Right kidney (tissue), 1 donor: ENCODE measurements at regions not wholly inside any gene's neighbourhood (a gene's known extent, or its start where the extent isn't known, plus 50 kb on each side); places are given as distances from the start of the nearest gene placed in this dataset.
"Not testable (repeated sequence)": the region's sequence is repeated elsewhere in the genome, so short reads cannot be mapped to it uniquely, and the experiment has no call there.

Source experiments
- DNase-seq: peaks from one replicate; pipeline ENCODE4 v3.0.0-alpha.2; 2016

- no peak for DNase-seq
Measured at GRCh38 chr1:189131576-189131975, 1346.1 kb downstream of the BRINP3 start.

- DNase-seq = not testable (repeated sequence)
Measured at GRCh38 chr1:189139748-189140147, 1337.9 kb downstream of the BRINP3 start.

GRCh38 chr1:189141056-189141455, 1336.6 kb downstream of the BRINP3 start:
- no peak for DNase-seq

- DNase-seq = no peak
Measured at GRCh38 chr1:189149547-189150375, 1327.9 kb downstream of the BRINP3 start.

- DNase-seq = no peak
Measured at GRCh38 chr1:189150624-189151023, 1327.0 kb downstream of the BRINP3 start.

GRCh38 chr1:189151361-189151760, 1326.3 kb downstream of the BRINP3 start:
- no peak for DNase-seq

GRCh38 chr1:189152685-189153084, 1325.0 kb downstream of the BRINP3 start:
- no peak for DNase-seq

GRCh38 chr1:189158155-189158554, 1319.5 kb downstream of the BRINP3 start:
- no peak for DNase-seq

- DNase-seq = no peak
Measured at GRCh38 chr1:189175889-189176288, 1301.8 kb downstream of the BRINP3 start.

GRCh38 chr1:189180057-189180456, 1297.6 kb downstream of the BRINP3 start:
- DNase-seq = no peak

GRCh38 chr1:189185097-189185496, 1292.6 kb downstream of the BRINP3 start:
- DNase-seq = no peak

- no peak for DNase-seq
Measured at GRCh38 chr1:189192741-189193520, 1284.7 kb downstream of the BRINP3 start.

GRCh38 chr1:189205863-189206262, 1271.8 kb downstream of the BRINP3 start:
- DNase-seq = no peak

GRCh38 chr1:189206617-189207016, 1271.0 kb downstream of the BRINP3 start:
- DNase-seq = no peak

- no peak for DNase-seq
Measured at GRCh38 chr1:189211742-189212141, 1265.9 kb downstream of the BRINP3 start.

GRCh38 chr1:189212606-189213005, 1265.1 kb downstream of the BRINP3 start:
- DNase-seq = no peak

- DNase-seq = no peak
Measured at GRCh38 chr1:189216886-189217285, 1260.8 kb downstream of the BRINP3 start.

GRCh38 chr1:189217646-189218045, 1260.0 kb downstream of the BRINP3 start:
- DNase-seq = no peak

- DNase-seq = no peak
Measured at GRCh38 chr1:189220750-189221149, 1256.9 kb downstream of the BRINP3 start.

- DNase-seq = not testable (repeated sequence)
Measured at GRCh38 chr1:189225794-189226145, 1251.9 kb downstream of the BRINP3 start.

GRCh38 chr1:189226779-189227178, 1250.9 kb downstream of the BRINP3 start:
- no peak for DNase-seq

- no peak for DNase-seq
Measured at GRCh38 chr1:189237008-189237407, 1240.7 kb downstream of the BRINP3 start.

- DNase-seq = no peak
Measured at GRCh38 chr1:189253601-189254350, 1223.9 kb downstream of the BRINP3 start.
